T-helper 2 cell treated with Interferon-gamma antibody and Interleukin-4, amounts not matched to agents 5 μg/mL and 100 μg/mL, for 36 hours (primary cell): ENCODE measurements at regions not wholly inside any gene's neighbourhood (a gene's known extent, or its start where the extent isn't known, plus 50 kb on each side); places are given as distances from the start of the nearest gene placed in this dataset.

ENCODE experiments used
- DNase-seq: peaks from one replicate; pipeline ENCODE4 v3.0.0; 2021; ENCODE audit warnings: low spot score
- H3K27ac Mint-ChIP-seq: one replicate; pipeline ENCODE4 v1.8.0; 2021; ENCODE audit warnings: mild to moderate bottlenecking, mixed read lengths
- H3K27me3 Mint-ChIP-seq: one replicate; pipeline ENCODE4 v1.8.0; 2021; ENCODE audit warnings: low read depth, mixed read lengths
- H3K36me3 Mint-ChIP-seq: one replicate; pipeline ENCODE4 v1.8.0; 2021; ENCODE audit warnings: low read depth, mixed read lengths
- H3K4me1 Mint-ChIP-seq: one replicate; pipeline ENCODE4 v1.8.0; 2021; ENCODE audit warnings: low read depth, mixed read lengths
- H3K4me3 Mint-ChIP-seq: one replicate; pipeline ENCODE4 v1.8.0; 2022; ENCODE audit warnings: mild to moderate bottlenecking, moderate library complexity, mixed read lengths
- H3K9me3 Mint-ChIP-seq: one replicate; pipeline ENCODE4 v1.8.0; 2021; ENCODE audit warnings: mixed read lengths

DNA sequence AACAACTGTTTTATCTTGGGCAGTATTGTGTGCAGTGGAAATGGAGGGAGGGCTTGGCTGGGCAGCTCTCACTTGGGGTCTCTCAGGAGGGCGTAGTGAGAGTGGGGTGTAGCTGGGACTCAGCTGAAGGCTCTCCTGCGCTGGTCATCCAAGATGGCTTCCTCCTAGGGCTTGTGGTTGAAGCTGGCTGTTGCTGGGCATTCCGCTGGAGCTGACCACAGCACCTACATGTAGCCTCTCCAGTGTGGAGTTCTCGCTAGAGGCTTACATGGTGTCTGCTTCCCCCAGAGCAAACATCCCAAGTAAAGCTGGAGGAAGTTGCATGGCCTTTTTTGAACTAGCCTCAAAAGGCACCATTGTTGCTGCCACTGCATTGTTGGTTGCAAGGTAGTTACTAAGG, 344.1 kb upstream of the MARCKS start:
- DNase-seq, result no peak
- Mint-ChIP-seq H3K27me3 (no peaks in the 10 kb centered on the region), H3K36me3 (no peaks in the 10 kb centered on the region), H3K9me3 (no peaks in the 10 kb centered on the region), H3K4me3 (no peak overlapping the region), H3K27ac (no peak overlapping the region), H3K4me1 (no peaks in the 10 kb centered on the region)

DNA sequence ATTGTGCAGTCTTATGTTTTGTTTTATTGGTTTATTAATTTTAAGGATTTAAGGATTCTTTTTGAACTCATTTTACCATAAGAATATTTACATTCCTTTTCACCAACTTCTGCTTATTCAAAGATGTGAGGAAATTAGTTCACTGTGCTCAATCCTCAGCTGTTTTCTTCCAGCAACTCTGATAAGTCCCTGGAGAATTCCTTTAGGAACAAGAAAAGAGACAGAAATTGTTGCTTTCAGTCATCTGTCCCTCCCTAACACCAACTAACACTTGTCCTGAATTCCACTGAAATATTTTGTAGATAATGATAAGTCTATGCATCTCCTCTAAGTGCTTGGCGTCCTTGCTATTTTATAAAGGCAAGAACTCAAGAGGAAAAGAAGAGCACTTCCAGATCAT, 334.8 kb upstream of the MARCKS start:
- Mint-ChIP-seq H3K4me1 (no peaks in the 10 kb centered on the region), H3K27ac (no peak overlapping the region), H3K36me3 (no peaks in the 10 kb centered on the region), H3K9me3 (no peaks in the 10 kb centered on the region), H3K27me3 (no peaks in the 10 kb centered on the region), H3K4me3 (no peak overlapping the region)
- no peak for DNase-seq

DNA sequence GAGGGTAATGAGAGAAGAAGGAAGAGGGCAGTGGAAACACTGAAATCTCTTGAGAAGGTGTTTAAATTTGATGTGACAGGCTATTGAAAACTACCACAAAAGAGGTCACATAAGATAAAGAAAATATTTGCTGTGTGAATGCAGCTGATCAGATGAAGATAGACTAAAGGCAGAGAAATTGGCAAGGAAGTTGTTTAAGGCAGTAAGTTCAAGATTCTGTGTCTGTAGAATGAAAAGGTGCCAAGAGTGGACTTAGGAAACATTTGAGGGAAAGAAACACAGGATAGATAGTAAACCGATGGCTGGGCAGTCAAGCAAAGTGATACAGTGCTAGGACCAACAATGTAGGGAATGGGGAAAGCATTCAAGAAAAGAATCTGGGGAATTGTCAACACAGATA, 332.3 kb upstream of the MARCKS start:
- no peaks in the 10 kb centered on the region for H3K36me3 Mint-ChIP-seq
- H3K4me1 Mint-ChIP-seq, result no peaks in the 10 kb centered on the region
- no peak overlapping the region for H3K4me3 Mint-ChIP-seq
- H3K9me3 Mint-ChIP-seq, result no peaks in the 10 kb centered on the region
- H3K27ac Mint-ChIP-seq, result no peak overlapping the region
- H3K27me3 Mint-ChIP-seq, result no peaks in the 10 kb centered on the region
- DNase-seq, result no peak

DNA sequence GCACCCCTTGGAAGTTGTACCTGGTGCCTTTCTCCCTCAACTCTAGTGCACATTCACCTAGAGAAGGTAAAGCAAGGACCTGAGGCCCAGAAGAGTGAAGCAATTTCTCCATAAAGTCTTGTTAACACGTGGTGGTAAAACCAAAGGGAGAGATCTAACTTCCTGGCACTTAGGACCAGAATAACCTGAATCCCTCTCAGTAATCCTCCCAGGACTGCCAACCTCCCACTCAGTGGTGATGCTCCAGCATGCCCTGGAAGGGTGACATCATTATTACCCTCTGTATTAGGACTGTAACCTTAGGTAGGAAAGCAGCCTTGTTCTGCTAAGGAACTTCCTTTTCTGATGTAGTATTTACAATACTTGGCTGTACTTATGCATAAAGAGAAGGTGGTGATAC, 330.6 kb upstream of the MARCKS start:
- H3K27ac Mint-ChIP-seq, result no peak overlapping the region
- H3K4me3 Mint-ChIP-seq, result no peak overlapping the region
- H3K9me3 Mint-ChIP-seq, result no peaks in the 10 kb centered on the region
- H3K27me3 Mint-ChIP-seq, result no peaks in the 10 kb centered on the region
- DNase-seq, result no peak
- no peaks in the 10 kb centered on the region for H3K36me3 Mint-ChIP-seq
- H3K4me1 Mint-ChIP-seq, result no peaks in the 10 kb centered on the region

DNA sequence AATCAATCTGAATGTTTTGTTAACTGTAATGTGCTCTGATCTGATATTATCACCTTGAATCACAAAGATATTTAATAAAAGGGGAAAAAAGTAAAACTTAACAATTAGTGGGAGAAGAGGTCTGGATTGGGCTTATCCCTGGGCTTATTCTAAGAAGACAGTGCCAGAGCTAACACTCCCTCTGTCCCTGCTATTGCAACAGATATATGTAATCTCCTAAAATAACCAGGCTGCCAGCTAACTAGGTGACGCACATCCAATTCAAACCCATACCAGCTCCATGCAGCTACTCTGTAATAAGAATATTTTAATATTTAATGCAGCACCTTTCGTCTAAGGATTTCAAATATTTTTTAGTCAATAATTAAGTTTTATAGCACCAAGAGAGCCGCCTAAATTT, 330.1 kb upstream of the MARCKS start:
- Mint-ChIP-seq H3K27ac (no peak overlapping the region), H3K27me3 (no peaks in the 10 kb centered on the region), H3K36me3 (no peaks in the 10 kb centered on the region), H3K4me3 (no peak overlapping the region), H3K4me1 (no peaks in the 10 kb centered on the region), H3K9me3 (no peaks in the 10 kb centered on the region)
- no peak for DNase-seq

DNA sequence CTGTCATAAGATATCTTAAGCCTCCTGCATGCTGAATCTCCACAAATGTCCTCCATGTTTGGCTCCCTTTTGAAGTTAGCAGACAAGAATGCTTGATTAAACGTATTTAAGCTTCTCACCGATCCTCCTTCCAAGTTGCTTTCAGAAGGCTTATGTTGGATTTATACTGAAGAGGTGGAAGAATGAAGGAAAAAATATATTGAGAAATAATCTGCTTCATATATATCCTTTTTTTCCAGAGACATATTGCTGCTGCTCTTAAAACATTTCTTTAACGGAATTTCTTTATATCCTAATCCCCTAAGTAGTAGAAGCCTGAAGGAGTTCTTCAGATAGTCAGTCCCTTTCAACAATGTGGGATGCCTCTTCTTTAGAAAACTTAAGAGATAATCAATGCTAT, 329.0 kb upstream of the MARCKS start:
- no peak overlapping the region for H3K27ac Mint-ChIP-seq
- DNase-seq, result no peak
- H3K9me3 Mint-ChIP-seq, result no peaks in the 10 kb centered on the region
- H3K36me3 Mint-ChIP-seq, result no peaks in the 10 kb centered on the region
- H3K4me3 Mint-ChIP-seq, result no peak overlapping the region
- no peaks in the 10 kb centered on the region for H3K27me3 Mint-ChIP-seq
- H3K4me1 Mint-ChIP-seq, result no peaks in the 10 kb centered on the region

DNA sequence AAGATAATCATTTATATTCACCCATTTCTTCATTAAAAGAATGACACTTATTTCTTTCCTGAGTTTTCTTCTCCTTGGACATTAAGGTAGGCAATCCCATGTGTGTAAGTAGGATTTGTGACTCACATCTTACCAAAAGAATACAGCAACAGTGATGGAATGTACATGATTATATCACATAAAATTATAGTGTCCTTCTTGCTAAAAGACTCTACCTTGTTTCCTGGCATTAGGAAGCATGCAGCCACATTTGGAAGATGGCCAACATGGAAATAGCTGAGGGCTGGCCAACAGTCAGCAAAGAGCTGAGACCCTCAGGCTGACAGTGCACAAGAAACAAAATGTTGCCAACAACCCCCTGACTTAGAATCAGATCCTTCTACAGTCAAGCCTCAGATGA, 327.9 kb upstream of the MARCKS start:
- Mint-ChIP-seq H3K4me1 (no peaks in the 10 kb centered on the region), H3K4me3 (no peak overlapping the region), H3K27me3 (no peaks in the 10 kb centered on the region), H3K27ac (no peak overlapping the region), H3K36me3 (no peaks in the 10 kb centered on the region), H3K9me3 (no peaks in the 10 kb centered on the region)
- DNase-seq, result no peak

DNA sequence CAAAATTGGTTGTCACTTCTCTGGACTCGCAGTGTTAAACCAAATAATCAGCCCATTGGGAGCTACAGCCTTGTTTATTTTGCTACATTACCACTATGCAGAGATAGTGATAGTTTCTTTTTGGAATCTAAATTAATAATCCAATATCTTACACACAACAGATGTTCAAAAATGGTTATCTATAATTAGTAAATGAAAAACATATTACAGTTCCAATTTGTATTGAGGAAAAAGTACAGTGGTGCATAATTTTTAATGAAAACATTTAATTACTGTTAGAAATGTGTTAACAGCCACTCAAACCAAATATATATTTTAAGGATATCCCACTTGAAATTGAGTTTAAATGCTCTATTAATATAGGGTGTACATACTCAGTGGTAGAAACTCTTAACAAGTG, 327.3 kb upstream of the MARCKS start:
- no peak for DNase-seq

DNA sequence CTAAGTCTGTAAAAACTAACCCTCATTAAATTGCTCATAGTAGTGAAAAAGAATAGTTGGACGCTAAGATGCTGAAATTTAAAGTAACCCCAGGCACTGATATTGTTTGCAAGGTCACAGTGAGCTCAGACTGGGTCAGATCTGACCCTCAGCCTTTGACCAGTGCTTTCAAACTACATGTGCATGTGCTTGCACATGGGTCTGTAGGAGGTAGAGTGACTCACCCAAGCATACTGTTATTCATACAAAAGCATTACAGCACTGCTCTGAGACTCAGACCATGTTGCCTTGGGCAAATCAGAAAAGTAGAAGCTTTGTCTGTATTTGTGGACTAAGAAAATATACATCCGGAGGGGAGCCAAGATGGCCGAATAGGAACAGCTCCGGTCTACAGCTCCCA, 326.4 kb upstream of the MARCKS start:
- no peak overlapping the region for H3K27ac Mint-ChIP-seq

More for the DNA sequence above, 327.3 kb upstream of the MARCKS start:
- Mint-ChIP-seq H3K36me3 (no peaks in the 10 kb centered on the region), H3K4me3 (no peak overlapping the region), H3K27me3 (no peaks in the 10 kb centered on the region), H3K4me1 (no peaks in the 10 kb centered on the region), H3K9me3 (no peaks in the 10 kb centered on the region), H3K27ac (no peak overlapping the region)

DNA sequence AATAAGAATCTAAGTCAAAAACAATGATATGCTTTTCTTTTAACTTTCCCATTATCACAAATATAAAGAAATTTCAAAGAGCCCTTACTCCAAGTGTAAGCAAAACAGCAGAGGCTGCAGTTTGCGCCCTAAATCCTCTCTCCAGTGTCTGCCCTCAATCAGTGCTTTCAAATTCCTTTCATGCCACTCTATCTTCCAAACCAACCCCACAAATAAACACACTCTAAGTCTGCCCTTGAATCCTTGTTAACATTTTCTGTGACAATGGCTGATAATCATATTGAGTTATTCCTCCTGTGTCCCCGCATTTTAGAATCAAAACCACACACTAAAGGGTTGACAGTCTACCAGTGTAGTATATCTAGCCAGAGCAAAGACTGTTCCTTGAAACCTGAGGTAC, 317.9 kb upstream of the MARCKS start:
- Mint-ChIP-seq H3K9me3 (no peaks in the 10 kb centered on the region), H3K4me3 (no peak overlapping the region), H3K27me3 (no peaks in the 10 kb centered on the region), H3K27ac (no peak overlapping the region), H3K4me1 (no peaks in the 10 kb centered on the region), H3K36me3 (no peaks in the 10 kb centered on the region)
- DNase-seq, result no peak

More for the DNA sequence above, 326.4 kb upstream of the MARCKS start:
- H3K36me3 Mint-ChIP-seq, result no peaks in the 10 kb centered on the region
- no peak overlapping the region for H3K4me3 Mint-ChIP-seq
- no peaks in the 10 kb centered on the region for H3K4me1 Mint-ChIP-seq
- DNase-seq, result no peak
- H3K27me3 Mint-ChIP-seq, result no peaks in the 10 kb centered on the region
- no peaks in the 10 kb centered on the region for H3K9me3 Mint-ChIP-seq

DNA sequence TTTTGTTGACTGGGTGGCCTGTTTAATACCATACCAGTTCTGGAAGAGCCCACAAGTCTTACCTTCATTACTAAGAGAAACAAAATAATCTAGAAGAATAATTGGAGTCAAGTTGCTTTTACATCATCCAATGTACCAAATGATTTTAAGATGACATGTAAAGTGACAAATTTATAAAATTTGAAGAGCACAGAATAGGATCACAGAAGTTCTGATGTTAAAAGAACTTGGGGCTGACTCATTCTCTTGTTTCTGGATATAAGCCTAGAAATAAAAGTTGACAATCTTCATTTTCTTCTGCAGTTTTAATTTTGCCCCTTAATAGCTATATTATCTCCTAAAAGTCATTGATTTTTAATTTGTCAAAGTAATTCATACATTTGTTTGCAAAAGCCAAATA, 317.5 kb upstream of the MARCKS start:
- H3K4me3 Mint-ChIP-seq, result no peak overlapping the region
- no peak for DNase-seq
- H3K27ac Mint-ChIP-seq, result no peak overlapping the region
- no peaks in the 10 kb centered on the region for H3K9me3 Mint-ChIP-seq
- no peaks in the 10 kb centered on the region for H3K4me1 Mint-ChIP-seq
- H3K27me3 Mint-ChIP-seq, result no peaks in the 10 kb centered on the region
- no peaks in the 10 kb centered on the region for H3K36me3 Mint-ChIP-seq

DNA sequence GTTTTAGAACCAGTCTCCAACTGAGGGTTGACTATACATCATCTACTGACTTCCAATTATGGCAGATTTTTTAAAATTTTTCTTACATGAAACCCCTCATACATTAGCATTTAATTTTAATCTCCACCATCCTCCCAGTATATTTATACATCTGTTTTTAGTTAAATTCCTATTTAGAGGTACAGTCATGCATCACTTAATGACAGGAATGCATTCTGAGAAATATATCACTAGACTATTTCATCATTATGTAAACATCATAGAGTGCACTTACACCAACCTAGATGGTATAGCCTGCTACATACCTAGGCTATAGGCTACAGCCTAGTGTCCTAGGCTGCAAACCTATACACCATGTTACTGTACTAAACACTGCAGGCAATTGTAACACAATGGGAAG, 316.7 kb upstream of the MARCKS start:
- H3K4me3 Mint-ChIP-seq, result no peak overlapping the region
- no peaks in the 10 kb centered on the region for H3K9me3 Mint-ChIP-seq
- no peak for DNase-seq
- H3K4me1 Mint-ChIP-seq, result no peaks in the 10 kb centered on the region
- no peaks in the 10 kb centered on the region for H3K27me3 Mint-ChIP-seq
- no peak overlapping the region for H3K27ac Mint-ChIP-seq
- no peaks in the 10 kb centered on the region for H3K36me3 Mint-ChIP-seq

DNA sequence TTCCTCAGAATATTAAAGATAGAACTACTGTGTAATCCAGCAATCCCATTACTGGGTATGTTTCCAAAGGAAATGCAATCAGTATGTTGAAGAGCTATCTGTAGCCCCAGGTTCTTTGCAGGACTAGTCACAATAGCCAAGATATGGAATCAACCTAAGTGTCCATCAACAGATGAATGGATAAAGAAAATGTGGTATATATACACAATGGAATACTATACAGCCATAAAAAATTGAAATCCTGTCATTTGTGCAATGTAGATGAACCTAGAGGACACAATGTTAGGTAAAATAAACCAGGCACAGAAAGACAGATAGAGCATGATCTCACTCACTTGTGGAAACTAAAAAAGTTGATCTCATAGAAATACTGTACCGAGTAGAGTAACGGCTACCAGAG, 306.0 kb upstream of the MARCKS start:
- Mint-ChIP-seq H3K36me3 (no peaks in the 10 kb centered on the region), H3K9me3 (no peaks in the 10 kb centered on the region), H3K4me1 (no peaks in the 10 kb centered on the region), H3K27ac (no peak overlapping the region), H3K4me3 (no peak overlapping the region), H3K27me3 (no peaks in the 10 kb centered on the region)
- no peak for DNase-seq

DNA sequence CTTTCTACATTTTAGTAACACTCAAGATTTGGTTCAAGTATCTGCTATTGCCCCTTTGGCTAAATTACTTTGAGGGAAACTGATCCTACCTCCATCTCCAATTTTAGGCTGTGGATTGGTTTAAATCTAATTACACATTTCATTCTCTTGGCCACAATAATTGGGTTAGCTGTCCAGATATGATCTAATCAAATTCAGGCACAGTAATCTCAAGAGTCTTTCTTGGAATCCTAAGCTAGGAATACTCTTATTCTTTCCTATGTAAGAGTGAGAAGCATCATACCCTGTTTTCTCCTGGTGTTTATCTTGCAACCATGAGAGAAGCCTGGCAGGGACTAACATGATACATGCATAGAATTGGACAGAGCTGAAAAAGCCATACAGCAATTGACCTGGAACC, 300.4 kb upstream of the MARCKS start:
- Mint-ChIP-seq H3K4me3 (no peak overlapping the region), H3K27me3 (no peaks in the 10 kb centered on the region), H3K27ac (no peak overlapping the region), H3K4me1 (no peaks in the 10 kb centered on the region), H3K9me3 (no peaks in the 10 kb centered on the region), H3K36me3 (no peaks in the 10 kb centered on the region)
- DNase-seq, result no peak

DNA sequence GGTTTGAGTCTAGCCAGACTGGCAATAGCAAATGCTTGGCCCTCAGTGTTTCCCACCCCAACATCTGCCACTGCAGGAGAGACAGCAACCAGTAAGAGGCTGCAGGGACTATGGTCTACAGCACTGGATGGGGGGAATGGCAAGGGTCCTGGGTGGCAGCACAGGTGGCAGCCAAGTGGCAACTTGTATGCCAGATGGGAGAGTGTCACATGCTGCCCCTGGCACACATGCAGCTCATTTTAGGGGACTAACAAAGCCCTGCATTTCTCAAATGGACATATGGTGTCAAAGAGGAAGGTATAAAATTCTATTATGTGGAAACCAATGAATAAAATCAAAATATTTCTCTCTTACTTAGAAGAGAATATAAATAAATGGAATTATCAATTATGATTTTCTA, 298.7 kb upstream of the MARCKS start:
- H3K36me3 Mint-ChIP-seq, result no peaks in the 10 kb centered on the region
- no peak for DNase-seq

DNA sequence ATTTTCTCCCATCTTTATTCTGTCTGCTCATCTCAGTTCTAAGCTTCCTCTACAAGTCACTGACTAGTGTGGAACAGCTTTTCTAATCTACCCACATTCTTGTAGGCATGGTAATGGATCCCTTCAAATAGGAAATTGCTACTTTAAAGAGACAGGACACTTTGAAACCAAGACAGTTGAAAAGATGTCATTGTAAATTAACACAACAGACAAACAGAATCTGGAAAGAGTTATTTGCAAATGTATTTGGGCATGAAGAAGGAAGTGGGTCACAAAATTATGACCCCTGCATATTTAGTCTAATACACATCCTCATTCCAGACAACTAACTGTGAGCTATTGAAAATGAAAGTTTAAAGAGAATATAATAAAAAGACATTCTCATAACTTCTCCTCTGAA, 298.2 kb upstream of the MARCKS start:
- Mint-ChIP-seq H3K4me3 (no peak overlapping the region), H3K27ac (no peak overlapping the region), H3K4me1 (no peaks in the 10 kb centered on the region)

More for the DNA sequence above, 298.7 kb upstream of the MARCKS start:
- H3K27ac Mint-ChIP-seq, result no peak overlapping the region
- H3K27me3 Mint-ChIP-seq, result no peaks in the 10 kb centered on the region
- no peaks in the 10 kb centered on the region for H3K9me3 Mint-ChIP-seq
- no peak overlapping the region for H3K4me3 Mint-ChIP-seq
- no peaks in the 10 kb centered on the region for H3K4me1 Mint-ChIP-seq

More for the DNA sequence above, 298.2 kb upstream of the MARCKS start:
- Mint-ChIP-seq H3K9me3 (no peaks in the 10 kb centered on the region), H3K27me3 (no peaks in the 10 kb centered on the region), H3K36me3 (no peaks in the 10 kb centered on the region)
- DNase-seq, result no peak
